HG03558 (cell line): ENCODE measurements at regions not wholly inside any gene's neighbourhood (a gene's known extent, or its start where the extent isn't known, plus 50 kb on each side); places are given as distances from the start of the nearest gene placed in this dataset.
"Not testable (repeated sequence)": the region's sequence is repeated elsewhere in the genome, so short reads cannot be mapped to it uniquely, and the experiment has no call there.

ENCODE experiments used
- ATAC-seq: cut with Tn5 transposase; IDR thresholded peaks from one replicate; pipeline ENCODE4 v1.9.1; 2021; ENCODE audit warnings: moderate number of reproducible peaks; ENCODE audit not compliant: unreplicated experiment; ENCODE audit errors: extremely low read depth

DNA sequence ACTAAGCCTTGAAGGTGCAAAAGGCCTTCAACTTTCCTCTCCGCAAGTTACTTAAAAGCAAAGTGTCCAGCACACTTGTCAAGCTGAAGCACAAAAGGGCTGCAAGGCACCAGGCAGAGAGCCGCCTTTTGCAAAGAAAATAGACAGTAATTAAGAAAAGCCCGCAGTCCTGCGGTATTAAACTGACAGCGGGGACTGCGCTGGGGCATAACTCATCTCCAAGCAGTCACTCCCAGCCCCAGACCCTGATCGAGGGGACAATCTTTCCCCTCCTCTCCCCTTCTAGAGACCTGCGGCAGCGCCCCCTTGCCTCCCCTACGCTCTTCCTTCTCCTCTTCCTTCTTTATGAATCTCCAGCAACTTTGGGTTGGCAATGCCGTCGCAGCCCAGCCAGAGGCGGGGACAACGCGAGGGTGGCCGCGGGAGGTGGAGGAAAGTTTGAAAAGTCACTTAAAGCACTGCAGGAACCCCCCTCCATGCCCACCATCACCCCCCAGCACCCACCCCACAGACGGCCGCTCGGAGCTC, 200.9 kb upstream of the CAND1 start:
- ATAC-seq: no peak

DNA sequence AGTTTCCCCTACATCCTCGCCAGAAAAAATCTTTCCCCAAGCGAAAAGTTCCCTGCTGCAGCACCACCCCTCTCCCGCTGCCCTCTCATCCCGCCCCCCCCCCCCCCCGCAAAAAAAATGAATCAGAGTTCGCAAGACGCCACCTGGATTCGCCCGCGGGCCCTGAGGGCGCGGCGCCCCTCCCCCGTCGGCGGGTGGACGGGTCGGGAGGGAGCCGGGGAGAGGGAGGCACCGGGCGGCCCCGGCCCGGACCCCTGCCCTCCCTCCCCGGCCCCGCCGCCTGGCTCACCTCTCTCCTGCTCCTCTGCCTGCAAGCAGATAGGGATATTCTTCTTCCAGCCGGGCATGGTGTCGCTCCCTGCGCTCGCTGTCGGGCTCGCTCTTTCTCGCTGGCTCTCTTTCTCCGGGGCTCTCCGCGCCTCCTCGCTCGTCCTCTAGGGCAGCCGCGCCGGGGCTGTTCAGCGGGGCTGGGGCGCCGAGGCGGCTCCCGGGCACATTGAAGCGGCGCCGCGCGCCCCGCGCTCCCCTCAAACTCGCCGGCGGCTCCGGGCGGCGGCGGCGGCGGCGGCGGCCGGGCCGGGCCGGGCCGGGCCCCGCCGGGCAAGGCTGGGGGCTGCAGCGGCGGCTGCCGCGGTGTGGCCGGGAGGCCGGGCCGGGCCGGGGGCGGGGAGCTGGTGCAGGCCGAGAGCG, 200.3 kb upstream of the CAND1 start:
- ATAC-seq: no peak

DNA sequence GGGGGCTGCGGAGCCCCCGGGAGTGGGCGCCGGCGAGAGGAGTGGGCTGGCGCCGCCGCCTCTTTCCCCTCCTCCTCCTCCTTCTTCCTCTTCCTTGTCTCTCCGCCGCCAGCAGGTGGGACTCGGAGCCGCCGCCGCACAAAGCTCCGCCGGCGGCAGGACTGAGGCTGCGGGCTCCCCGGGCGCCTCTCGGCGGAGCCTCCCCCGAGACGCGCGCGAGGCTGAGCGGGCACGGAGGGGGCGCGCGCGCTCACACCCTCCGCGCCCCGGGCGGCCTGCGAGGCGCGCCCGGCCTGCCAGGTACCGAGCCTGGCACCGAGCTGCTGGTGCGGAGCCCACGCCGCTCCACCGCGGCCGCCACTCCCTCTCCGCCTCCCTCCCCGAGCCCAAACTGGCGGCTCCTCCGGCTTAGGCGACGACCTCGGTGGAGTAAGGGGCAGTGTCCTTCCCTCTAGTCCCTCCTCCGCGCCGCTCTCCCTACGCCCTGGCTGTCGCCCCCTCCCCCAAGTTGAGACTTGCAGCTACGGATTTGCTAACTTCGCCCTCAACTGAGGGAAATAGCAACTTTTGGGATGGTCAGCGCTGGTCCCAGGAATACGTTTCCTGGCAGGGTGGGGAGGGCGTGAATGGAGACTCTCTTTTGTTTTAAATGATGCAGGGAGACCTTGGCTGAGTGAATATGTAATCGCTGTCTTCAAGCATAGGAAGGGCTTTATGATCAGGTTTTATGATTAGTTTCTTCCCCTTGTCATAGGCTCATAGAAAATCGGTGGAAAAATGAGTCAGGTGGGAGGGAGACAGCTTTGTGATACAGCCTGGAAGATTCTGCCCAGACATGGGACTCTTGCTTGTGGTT, 199.5 kb upstream of the CAND1 start:
- no peak for ATAC-seq

DNA sequence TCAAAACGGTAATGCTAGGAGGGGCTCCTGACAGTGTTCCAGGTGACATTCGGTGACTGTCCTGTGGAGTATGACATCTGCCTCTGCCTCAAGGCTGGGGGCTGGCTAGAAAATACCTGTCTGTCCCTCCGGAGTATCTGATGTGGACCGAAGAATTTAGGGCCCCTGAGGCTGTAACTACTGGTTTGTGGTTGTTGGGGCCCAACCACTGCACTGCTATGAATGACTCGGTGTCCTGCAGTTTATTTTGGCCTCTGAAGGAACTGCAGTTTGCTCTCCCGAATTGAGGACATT, 198.9 kb upstream of the CAND1 start:
- ATAC-seq: no peak

DNA sequence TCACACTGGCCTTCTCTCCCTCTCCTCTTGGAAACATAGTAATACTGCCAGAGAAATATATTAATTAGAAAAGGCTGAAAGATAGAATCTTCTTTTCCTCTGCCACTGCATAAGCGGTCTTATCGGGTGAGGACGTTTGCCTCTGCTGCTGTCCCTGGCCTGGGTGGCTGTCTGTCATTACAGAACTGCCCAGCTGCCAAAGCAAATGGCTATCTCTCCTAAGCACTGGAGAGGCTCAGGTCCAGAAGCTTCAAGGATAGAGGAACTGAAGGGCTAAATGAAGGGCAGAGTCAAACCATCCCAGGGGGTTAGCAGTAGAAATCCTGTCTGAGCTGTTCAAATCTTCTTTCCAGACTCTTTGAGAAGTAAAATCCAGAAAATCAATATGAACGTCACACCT, 198.6 kb upstream of the CAND1 start:
- no peak for ATAC-seq

DNA sequence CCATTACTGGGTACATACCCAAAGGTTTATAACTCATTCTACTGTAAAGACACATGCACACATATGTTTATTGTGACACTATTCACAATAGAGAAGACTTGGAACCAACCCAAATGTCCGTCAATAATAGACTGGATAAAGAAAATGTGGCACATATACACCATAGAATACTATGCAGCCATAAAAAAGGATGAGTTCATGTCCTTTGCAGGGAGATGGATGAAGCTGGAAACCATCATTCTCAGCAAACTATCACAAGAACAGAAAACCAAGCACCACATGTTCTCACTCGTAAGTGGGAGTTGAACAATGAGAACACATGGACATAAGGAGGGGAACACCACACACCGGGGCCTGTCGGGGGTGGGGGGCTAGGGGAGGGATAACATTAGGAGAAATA, 196.9 kb upstream of the CAND1 start:
- not testable (repeated sequence) for ATAC-seq

DNA sequence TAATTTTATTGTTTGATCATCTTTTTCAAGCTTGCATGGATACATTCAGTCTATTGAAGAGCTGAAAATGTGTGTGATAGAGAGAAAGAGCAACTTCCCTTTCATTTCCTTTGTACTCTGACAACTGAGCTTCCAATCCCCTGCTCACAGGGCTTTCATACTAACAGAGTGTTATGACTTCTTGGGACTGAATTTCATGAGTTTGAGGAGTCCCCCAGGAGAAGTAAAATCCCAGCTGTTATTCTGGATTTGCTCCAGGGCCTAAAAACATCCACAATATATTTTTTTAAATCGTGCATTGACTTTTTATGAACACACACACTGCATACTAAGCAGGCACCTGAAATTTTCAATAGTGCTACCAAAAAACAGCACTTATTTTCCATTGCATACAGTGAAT, 195.8 kb upstream of the CAND1 start:
- no peak for ATAC-seq

DNA sequence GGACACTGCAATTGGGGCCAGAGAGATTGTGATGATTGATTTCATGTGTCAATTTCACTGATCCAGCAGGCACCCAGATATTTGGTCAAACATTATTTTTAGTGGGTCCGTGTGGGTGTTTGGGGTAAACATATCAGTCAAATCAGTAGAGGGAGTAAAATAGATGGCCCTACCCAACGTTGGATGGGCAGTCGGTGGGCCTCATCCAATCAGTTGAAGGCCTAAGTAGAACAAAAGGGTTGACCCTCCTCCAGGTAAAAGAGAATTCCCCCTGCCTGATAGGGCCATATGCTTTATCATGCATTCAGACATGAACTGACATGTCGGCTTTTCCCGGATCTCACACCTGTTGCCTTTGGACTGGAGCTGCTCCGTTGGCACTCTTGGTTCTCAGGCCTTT, 195.1 kb upstream of the CAND1 start:
- ATAC-seq: no peak

DNA sequence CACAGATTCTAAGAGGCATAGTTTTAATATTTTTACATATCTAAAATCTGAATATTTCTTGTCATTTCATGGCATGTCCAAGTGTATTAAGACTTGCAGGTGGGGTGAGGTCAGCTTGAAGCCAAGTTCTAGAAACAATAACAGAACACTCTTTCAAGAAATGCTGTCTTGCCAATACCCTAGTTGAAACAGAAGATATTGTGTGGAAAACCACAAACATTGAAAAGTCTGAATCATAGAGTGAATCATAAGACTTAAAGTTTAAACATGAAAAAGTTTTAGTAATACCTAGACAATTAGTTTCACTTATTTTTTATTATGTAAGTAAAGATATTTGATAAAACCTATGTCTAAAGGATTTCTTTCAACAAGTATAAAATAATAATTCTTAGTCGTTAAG, 191.5 kb upstream of the CAND1 start:
- no peak for ATAC-seq

DNA sequence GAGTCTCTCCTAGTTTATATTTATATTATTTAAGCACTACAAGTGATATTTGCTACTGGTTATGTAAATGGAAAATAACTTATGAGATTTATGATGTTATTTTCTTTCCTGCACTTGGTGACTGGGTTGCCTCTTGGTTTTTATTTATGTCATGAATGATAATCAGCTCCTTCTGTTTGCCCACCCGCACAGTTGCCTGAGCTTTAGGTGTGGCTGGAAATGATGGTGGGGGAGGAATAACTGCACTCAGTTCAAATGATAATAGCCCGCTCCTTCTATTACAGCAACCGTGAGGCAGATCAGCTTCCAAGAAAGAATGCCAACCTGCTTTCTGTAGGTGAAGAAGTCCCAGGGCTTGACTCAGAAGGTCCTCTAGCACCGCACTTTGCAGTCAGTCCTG, 190.2 kb upstream of the CAND1 start:
- no peak for ATAC-seq

DNA sequence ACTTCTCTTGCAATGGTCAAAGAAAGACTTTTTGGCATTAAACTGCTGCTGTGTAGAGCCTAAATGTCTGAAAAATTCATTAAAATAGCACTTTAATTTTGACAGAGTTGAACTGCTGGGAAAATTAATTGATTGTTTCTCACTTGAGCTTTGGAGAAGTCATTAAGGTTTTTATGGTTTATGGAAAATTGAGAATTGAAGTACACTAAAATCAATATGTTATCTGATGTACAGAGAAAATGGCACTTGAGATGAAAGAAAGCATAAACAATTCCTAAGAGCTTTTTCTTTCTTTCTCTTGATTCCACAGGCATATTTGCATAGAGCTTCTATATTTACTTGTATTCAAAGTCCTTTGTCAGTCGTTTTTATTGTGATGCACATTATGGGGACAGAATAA, 188.5 kb upstream of the CAND1 start:
- no peak for ATAC-seq

DNA sequence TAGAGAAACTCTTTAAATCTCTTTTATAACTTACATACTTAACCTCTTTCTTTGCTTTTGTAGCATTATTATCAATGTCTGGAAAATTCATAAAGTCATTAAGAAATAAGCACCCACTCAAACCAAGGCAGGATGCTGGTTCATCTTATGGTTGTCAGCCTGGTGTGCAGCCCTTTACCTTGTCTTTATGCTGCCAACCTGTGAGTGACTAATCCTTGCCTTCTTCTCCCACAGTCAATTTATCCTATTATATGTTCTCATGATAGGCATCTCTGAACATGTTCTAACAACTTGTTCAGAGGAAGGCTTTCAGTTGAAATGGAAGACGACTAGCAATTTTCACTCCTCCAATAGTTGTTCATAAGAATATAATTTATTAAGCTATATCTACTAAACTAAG, 186.9 kb upstream of the CAND1 start:
- no peak for ATAC-seq

DNA sequence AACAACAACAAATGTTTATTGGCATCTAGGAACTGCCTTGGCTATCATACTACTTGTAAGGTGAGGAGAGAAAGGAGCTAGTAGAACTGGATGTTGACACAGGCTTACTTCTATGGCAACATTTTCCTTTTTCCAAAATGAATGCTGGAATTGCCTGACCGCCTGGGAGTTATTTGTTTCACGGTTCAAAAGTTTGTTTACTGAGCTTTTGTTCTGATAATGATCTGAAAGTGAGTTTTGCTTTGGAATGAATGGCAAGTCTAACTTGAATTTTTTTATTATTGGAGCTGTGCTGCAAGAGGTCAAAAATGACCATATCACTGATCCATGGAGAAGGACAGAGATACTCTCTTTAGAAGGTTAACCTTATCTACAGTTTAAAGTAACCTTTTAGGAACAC, 183.5 kb upstream of the CAND1 start:
- ATAC-seq: no peak

DNA sequence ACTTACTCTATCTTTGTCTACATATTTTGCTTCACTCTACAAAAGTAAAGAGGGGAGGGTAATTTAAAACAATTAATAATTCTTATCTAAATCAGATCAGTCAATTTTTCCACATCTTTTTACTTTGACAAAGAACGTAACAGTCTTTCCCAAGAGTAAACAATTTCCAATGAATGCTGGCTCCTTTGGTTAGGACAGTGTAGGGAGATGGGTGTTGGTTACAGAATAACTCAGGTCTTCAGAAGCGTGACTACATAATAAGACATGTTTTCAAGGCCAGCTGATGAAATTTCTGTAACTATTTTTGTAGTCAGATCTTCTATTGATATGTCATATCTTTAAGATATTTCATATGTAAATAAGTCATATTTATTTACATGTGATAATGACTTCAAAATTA, 183.0 kb upstream of the CAND1 start:
- ATAC-seq: no peak

DNA sequence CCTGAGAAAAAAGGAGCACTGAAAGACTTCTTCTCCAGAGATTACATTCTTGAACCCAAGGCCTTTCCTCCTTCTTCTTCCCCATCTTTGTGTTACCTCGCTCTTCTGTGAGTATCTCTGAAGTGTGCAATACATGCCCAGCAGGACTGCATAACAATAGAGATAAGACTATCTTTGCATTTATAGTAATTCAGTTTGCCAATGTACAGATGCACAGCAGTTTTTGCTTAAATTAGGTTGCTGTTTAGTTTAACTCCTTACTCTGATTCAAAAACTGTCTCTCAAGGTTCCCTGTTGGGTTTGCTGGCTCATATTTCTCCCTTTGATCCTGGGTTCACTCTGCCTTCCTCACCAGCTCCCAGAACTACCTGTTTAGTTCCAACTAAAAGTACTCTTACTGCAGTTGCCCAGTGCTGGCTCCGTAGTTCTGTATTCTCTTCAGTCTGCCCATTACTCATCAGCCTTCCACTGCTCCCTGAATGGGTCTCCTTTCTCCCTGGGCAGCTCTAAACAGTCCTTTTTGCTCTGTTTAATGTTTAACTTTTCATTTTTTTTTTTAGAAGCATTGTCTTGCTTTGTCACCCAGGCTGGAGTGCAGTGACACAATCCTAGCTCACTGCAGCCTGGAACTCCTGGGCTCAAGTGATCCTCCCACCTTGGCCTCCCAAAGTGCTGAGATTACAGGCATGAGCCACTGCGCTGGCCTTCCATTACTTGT, 180.6 kb upstream of the CAND1 start:
- no peak for ATAC-seq

DNA sequence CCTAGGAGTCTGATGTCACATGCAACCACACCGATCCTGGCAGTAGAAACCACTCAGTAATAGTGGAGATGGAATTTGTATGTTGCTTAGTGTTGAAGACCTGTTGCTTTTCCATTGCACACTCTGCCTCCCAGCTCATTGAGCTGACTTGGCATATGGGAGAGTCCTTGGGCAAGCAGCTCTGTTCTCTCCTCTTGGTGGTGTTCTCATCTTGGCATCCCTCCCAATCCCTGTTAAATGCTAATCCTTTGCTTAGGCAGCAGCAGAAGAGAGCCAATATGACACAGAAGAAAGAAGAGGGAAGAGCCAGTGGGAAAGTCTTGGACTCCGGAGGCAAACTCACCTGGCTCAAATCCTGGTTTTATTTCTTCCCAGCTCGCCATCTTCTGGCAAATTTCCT, 178.0 kb upstream of the CAND1 start:
- ATAC-seq: no peak

DNA sequence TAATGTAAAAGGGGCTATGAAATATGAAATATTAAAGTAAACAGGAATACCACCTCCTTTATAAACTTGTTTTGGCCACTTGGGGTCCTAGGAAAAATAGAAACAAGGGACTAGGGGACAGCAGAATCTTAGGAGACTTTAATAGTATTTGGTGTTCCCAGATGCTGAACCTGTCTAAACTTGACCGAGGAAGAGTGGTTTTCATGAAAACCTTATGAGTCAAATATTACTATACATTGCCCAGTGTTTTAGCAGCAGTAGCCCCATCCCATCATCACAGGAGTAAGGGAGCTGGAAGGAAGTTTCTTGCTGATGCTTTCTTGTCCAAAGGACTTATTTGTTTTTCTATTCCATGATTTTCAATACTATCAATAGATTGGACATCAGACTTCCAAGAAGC, 177.5 kb upstream of the CAND1 start:
- no peak for ATAC-seq

DNA sequence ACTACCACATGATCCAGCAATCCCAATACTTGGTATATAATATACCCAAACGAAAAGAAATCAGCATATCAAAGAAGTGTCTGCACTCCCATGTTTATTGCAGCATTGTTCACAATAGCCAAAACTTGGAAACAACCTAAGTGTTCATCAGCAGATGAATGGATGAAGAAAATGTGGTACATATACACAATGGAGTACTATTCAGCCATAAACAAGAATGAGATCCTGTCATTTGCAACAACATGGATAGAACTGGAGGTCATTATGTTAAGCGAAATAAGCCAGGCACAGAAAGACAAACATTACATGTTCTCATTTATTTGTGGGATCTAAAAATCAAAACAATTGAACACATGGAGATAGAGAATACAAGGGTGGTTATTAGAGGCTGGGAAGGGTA, 176.2 kb upstream of the CAND1 start:
- ATAC-seq: not testable (repeated sequence)

DNA sequence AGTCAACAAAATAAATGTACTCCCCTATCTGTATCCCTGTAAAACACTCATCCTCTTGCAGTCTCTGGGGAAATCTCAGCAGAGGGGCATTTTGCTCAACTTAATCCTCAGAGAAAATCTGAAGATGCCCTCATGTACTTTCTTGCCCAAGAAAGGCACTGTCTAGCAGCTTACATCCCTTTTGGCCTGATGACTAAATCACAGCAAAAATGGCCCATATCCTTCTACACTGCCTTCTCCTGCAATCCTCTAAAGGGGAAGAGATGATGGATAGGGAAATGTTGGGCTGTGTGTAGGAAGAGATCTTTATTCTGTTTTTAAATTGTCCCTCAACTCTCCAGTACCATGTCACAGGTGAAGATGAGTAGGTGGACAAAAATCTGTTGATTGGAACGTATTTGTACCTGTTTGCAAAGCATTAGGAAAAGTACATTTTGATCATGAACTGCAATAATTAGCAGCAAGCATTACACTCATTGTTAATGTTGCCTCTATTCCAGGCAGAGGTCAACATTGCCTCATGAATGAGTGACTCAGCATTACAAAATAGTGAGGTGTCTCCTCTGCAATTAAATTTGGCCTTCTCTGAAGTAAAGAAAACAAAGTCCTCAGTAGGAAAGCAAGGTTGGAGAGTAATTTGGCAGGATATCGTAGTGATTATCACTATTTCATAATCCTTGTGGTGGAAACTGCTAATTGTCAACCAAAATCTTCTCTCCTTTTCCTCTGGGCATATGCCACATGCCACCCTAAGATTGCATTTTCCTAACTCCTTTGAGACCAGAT, 172.4 kb upstream of the CAND1 start:
- ATAC-seq: no peak

DNA sequence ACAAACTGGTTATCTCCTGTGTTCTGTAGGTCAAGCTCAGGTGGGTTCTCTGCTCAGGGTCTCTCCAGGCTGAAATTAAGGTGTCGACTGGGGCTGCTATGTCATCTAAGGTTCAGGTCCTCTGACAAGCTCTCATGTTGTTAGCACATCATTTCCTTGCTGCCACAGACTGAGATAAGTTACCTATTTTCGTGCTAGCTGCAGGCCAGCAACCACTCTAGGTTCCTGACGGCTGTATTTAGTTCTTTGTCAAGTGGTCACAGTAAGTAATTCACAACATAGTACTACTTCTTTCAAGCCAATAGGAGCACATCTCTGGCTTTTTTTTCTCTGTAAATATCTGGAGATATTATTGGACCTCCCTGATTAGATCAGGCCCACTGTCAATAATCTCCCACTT, 169.3 kb upstream of the CAND1 start:
- no peak for ATAC-seq

DNA sequence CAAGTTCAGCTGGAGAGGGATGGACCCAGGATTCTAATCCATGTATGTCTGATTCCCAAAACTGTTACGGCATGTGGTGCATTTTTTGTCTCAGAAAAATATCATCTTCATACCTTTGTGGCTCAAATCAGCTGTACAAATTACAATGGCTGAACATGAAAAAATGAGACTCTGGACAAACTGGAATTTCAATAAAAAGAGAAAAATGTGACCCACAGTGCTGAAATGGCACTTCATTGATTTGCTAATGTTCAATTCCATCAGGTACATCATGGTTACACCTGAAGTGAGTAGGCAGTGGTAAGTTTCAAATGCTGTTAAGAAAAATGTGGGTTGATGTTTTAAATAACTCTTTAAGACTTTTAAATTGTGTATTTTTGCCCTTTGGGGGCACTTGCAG, 165.6 kb upstream of the CAND1 start:
- no peak for ATAC-seq
